BLaER1 treated with 17β-estradiol and CSF1 and Interleukin-3, amounts not matched to agents 10 nM and 100 nM (cell line): ENCODE measurements at regions not wholly inside any gene's neighbourhood (a gene's known extent, or its start where the extent isn't known, plus 50 kb on each side); places are given as distances from the start of the nearest gene placed in this dataset.

Experiments used
- H3K27ac ChIP-seq, 11 experiments: shearing (Covaris generic); formaldehyde crosslinking; 2 replicates each; pipeline ENCODE4 v1.8.1; 2022
- H3K27me3 ChIP-seq, 11 experiments: shearing (Covaris generic); formaldehyde crosslinking; 2 replicates each; pipeline ENCODE4 v1.8.1; 2022
- H3K36me3 ChIP-seq, 11 experiments: shearing (Covaris generic); formaldehyde crosslinking; 2 replicates each; pipeline ENCODE4 v1.8.1; 2022
- H3K4me1 ChIP-seq, 10 experiments: shearing (Covaris generic); formaldehyde crosslinking; 2 replicates each; pipeline ENCODE4 v1.8.1; 2022
- H3K4me2 ChIP-seq, 11 experiments: shearing (Covaris generic); formaldehyde crosslinking; 2 replicates each; pipeline ENCODE4 v1.8.1; 2022
- H3K4me3 ChIP-seq, 10 experiments: shearing (Covaris generic); formaldehyde crosslinking; 2 replicates each; pipeline ENCODE4 v1.8.1; 2022
- H3K9ac ChIP-seq, 11 experiments: shearing (Covaris generic); formaldehyde crosslinking; 2 replicates each; pipeline ENCODE4 v1.8.1; 2022
- H3K9me3 ChIP-seq, 11 experiments: shearing (Covaris generic); formaldehyde crosslinking; replicated peaks in 1 of 11; 2 replicates each; pipeline ENCODE4 v1.8.1; 2022
- H4K20me1 ChIP-seq, 11 experiments: shearing (Covaris generic); formaldehyde crosslinking; 2 replicates each; pipeline ENCODE4 v1.8.1; 2022
- Cebpa-rat ChIP-seq, 11 experiments: shearing (Covaris generic); IDR thresholded peaks; 2 replicates each; pipeline ENCODE4 v1.8.1; 2022

DNA sequence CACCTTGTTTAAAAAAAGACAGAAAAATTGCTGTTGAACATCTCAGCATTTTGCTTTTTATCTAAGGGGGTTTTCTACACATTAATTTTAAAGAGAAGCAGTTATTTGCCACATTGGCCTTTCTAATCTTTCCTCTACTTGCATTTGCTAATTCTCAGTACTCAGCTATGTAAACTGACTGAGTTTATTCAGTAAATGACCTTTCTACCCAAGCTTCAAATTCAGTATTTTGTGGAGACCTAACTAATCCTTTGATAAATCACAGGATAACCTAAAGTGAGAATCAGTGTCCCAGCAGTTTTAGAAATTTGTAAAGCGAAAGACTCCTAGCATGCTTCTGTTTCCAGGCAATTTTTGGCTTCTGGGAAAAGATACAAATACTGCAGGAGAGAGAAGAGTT, 288.4 kb downstream of the ASXL3 start:
- Histone ChIP-seq H4K20me1 (no peaks in the 10 kb centered on the region), H3K27ac (no peak overlapping the region)

DNA sequence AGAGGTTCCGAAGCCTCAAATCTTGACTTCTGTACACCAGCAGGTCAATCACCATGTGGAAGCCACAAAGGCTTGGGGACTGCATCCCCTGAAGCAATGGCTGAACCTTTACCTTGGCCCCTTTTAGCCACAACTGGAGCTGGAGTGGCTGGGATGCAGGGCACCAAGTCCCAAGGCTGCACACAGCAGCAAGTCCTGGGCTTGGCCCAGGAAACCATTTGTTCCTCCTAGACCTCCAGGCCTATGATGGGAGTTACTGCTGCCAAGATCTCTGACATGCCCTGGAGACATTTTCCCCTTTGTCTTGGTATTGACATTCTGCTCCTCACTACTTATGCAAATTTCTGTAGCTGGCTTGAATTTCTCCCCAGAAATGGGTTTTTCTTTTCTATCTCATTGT, 285.9 kb downstream of the ASXL3 start:
- no peak for TF ChIP-seq Cebpa-rat (IDR thresholded peaks at IDR 0.05)
- H3K4me1 ChIP-seq = no peaks in the 10 kb centered on the region
- H4K20me1 ChIP-seq = no peaks in the 10 kb centered on the region
- H3K27me3 ChIP-seq = no peaks in the 10 kb centered on the region
- peaks cover 23 to 81% (median 60%) of the 10 kb centered on the region in 11 experiments for H3K9me3 ChIP-seq
- H3K36me3 ChIP-seq = peaks cover 0 to 37% (median 15%) of the 10 kb centered on the region in 11 experiments; a peak in 16 of 22 replicates
- H3K9ac ChIP-seq = no peak overlapping the region
- H3K4me3 ChIP-seq = peak overlapping the region in 6 of 10 experiments; percentile 22 to 31 (median 27); a peak in 8 of 20 replicates
- H3K4me2 ChIP-seq = no peak overlapping the region
- no peak overlapping the region for H3K27ac ChIP-seq

More for the DNA sequence above, 288.4 kb downstream of the ASXL3 start:
- no peaks in the 10 kb centered on the region for H3K27me3 ChIP-seq
- H3K36me3 ChIP-seq = peaks cover 0 to 37% (median 15%) of the 10 kb centered on the region in 11 experiments; a peak in 16 of 22 replicates
- H3K4me1 ChIP-seq = peaks cover 4 to 23% (median 10%) of the 10 kb centered on the region in 10 experiments; a peak in 19 of 20 replicates
- TF ChIP-seq Cebpa-rat (IDR thresholded peaks at IDR 0.05) = no peak
- H3K4me3 ChIP-seq = no peak overlapping the region
- H3K9me3 ChIP-seq = peaks cover 23 to 67% (median 46%) of the 10 kb centered on the region in 11 experiments
- no peak overlapping the region for H3K4me2 ChIP-seq
- no peak overlapping the region for H3K9ac ChIP-seq

DNA sequence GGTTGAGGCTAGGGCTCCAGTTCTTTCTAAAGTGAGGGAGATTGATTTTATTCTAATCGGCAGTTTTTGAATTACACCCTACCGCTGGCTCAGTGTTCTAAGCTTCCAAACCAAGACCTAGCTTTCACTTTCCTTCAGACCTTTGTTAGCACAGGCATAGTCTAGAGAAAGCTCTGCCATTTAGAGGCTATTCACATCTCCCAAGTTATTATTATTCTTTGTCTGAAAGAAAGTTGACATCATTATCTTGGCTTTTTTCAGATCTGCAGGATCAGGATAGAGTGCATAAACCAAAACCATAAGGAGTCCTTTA, 276.8 kb downstream of the ASXL3 start:
- Histone ChIP-seq H3K4me3 (peak overlapping the region in 9 of 10 experiments; percentile 5 to 63 (median 49); a peak in 16 of 20 replicates), H3K4me2 (peak overlapping the region; percentile 51 to 76 (median 65); a peak in 21 of 22 replicates), H3K4me1 (peaks cover 7 to 39% (median 19%) of the 10 kb centered on the region in 10 experiments; a peak in 17 of 20 replicates), H3K27me3 (no peaks in the 10 kb centered on the region), H3K36me3 (no peaks in the 10 kb centered on the region; a peak in 1 of 22 replicates), H3K27ac (peak overlapping the region in 8 of 11 experiments; percentile 25 to 79 (median 68); a peak in 15 of 22 replicates), H3K9ac (peak overlapping the region in 9 of 11 experiments; percentile 5 to 68 (median 54); a peak in 16 of 22 replicates), H4K20me1 (no peaks in the 10 kb centered on the region), H3K9me3 (peaks cover 0 to 26% (median 6%) of the 10 kb centered on the region in 11 experiments; a peak in 16 of 22 replicates)
- no peak for TF ChIP-seq Cebpa-rat (IDR thresholded peaks at IDR 0.05)

DNA sequence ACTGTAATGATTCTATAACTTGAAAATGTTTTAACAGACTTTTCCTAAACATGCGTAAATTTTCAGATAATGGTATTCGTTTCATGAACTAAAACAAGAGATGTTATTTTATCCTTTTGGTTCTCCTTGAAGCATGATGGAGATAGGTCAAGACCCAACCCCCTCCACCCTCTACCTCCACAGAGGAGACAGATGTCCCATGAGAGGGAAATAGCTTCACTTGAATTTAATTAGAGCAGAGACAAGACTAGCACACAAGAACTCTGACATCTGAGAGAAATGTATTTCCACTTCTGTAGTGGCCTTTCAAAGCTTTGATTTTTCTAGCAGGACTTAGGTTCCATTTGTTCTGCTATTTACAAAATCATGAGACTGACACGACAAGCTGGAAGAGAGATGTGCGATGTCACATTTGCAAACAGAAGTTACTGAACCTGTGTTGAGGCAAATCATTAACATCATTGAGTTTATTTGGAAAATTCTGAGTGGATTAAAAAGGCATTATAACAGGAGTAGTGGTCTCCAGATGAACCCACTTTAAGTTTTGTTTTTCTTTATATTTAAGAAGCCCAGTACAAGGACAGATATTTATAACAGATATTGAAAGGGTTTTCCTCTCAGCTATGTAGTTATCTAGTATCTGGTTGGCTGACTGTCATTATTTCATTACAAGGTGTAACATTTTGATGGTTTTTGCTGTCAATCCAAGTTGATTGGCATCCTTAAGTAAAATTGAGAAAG, 276.2 kb downstream of the ASXL3 start:
- peaks cover 8 to 44% (median 22%) of the 10 kb centered on the region in 10 experiments; a peak in 17 of 20 replicates for H3K4me1 ChIP-seq
- peak overlapping the region in 8 of 11 experiments; percentile 25 to 79 (median 68); a peak in 15 of 22 replicates for H3K27ac ChIP-seq
- no peaks in the 10 kb centered on the region for H4K20me1 ChIP-seq
- peaks cover 0 to 21% (median under 1%) of the 10 kb centered on the region in 11 experiments; a peak in 8 of 22 replicates for H3K9me3 ChIP-seq
- no peak for TF ChIP-seq Cebpa-rat (IDR thresholded peaks at IDR 0.05)
- peak overlapping the region in 9 of 11 experiments; percentile 5 to 68 (median 54); a peak in 16 of 22 replicates for H3K9ac ChIP-seq
- H3K36me3 ChIP-seq = no peaks in the 10 kb centered on the region; a peak in 1 of 22 replicates
- H3K27me3 ChIP-seq = no peaks in the 10 kb centered on the region
- H3K4me2 ChIP-seq = peak overlapping the region; percentile 51 to 76 (median 65); a peak in 21 of 22 replicates
- H3K4me3 ChIP-seq = peak overlapping the region in 9 of 10 experiments; percentile 5 to 63 (median 49); a peak in 16 of 20 replicates

DNA sequence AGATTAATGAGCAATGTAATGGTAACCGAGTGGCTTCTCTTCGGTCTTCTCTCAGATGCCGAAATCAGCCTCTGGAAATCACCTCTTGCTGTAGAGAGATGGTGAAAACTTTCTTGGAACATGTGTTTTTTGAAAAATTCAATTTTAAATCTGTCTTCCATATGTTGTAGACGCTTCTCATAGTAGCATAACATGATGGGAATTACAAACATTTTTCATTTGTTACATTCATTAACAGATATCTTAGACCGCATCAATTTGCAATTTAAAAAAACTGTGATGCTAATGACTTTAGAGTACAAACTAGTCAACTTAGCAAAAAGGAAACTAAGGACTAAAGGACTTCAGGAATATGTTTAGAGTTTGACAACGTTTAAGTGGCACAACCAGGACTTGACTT, 275.2 kb downstream of the ASXL3 start:
- Histone ChIP-seq H3K4me1 (peaks cover 8 to 50% (median 25%) of the 10 kb centered on the region in 10 experiments; a peak in 17 of 20 replicates), H4K20me1 (no peaks in the 10 kb centered on the region), H3K27ac (peak overlapping the region in 8 of 11 experiments; percentile 43 to 79 (median 70); a peak in 16 of 22 replicates), H3K9ac (peak overlapping the region in 9 of 11 experiments; percentile 22 to 78 (median 68); a peak in 16 of 22 replicates), H3K9me3 (peaks cover 0 to 13% (median 0%) of the 10 kb centered on the region in 11 experiments; a peak in 4 of 22 replicates), H3K4me3 (peak overlapping the region in 8 of 10 experiments; percentile 16 to 63 (median 46); a peak in 13 of 20 replicates), H3K4me2 (peak overlapping the region; percentile 52 to 80 (median 70); a peak in 21 of 22 replicates), H3K27me3 (no peaks in the 10 kb centered on the region), H3K36me3 (no peaks in the 10 kb centered on the region; a peak in 1 of 22 replicates)
- TF ChIP-seq Cebpa-rat (IDR thresholded peaks at IDR 0.05) = no peak

DNA sequence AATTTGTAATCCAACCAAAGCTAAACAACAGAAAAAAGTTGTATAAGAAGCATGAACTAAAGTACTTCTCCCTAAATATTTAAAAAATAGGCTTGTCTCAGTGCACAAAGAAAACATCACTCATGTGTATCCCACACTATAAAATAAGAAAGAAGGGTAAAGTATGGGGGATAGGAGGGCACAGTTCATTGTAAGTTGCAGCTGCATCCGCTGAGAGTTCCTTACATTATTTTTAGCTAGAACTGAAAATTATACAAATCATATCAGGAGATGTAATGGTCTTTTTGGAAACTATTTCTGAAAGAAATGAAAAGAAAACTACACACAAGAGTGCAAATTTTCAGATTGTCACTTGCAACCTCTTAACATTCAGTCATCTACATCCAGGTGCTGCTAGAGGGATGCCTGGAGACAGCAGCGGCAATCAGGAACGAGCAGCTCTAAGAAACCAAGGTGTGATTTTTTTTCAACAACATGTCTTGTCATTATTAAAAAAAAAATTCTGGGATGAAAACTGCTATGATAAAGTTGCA, 273.6 kb downstream of the ASXL3 start:
- Histone ChIP-seq H3K36me3 (no peaks in the 10 kb centered on the region), H3K4me3 (peak overlapping the region in 7 of 10 experiments; percentile 38 to 63 (median 47); a peak in 13 of 20 replicates), H3K27me3 (no peaks in the 10 kb centered on the region), H3K9me3 (peaks cover 0 to 9% (median 3%) of the 10 kb centered on the region in 11 experiments; a peak in 9 of 22 replicates), H3K9ac (peak overlapping the region in 9 of 11 experiments; percentile 22 to 78 (median 68); a peak in 16 of 22 replicates), H3K27ac (peak overlapping the region in 8 of 11 experiments; percentile 43 to 79 (median 70); a peak in 16 of 22 replicates), H4K20me1 (no peaks in the 10 kb centered on the region), H3K4me2 (peak overlapping the region; percentile 34 to 76 (median 70); a peak in 20 of 22 replicates), H3K4me1 (peaks cover 8 to 53% (median 25%) of the 10 kb centered on the region in 10 experiments; a peak in 17 of 20 replicates)
- TF ChIP-seq Cebpa-rat (IDR thresholded peaks at IDR 0.05) = no peak

DNA sequence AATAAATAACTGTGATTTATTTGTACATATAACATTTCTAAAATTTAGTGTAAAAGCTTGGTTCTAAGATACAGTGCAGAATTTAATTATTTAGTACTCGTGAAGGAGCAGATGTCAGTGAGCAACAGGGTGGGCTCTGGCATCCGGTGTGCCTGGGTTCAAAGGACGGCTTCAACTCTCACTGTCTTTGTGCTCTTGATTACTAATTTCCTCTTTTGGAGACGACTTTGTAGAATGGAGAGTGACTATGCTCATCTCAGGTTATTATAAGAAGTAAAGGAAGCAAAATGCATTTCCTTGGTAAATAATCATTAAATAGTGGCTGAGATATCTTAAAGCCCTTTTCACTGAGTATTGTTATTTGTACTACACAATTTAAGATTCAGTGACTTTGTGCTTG, 271.7 kb downstream of the ASXL3 start:
- Histone ChIP-seq H3K27ac (peak overlapping the region in 6 of 11 experiments; percentile 32 to 79 (median 70); a peak in 12 of 22 replicates), H3K36me3 (no peaks in the 10 kb centered on the region), H3K9me3 (peaks cover 0 to 22% (median 6%) of the 10 kb centered on the region in 11 experiments; a peak in 9 of 22 replicates), H3K4me3 (no peak overlapping the region), H3K4me2 (peak overlapping the region in 10 of 11 experiments; percentile 9 to 76 (median 44); a peak in 14 of 22 replicates), H4K20me1 (no peaks in the 10 kb centered on the region), H3K9ac (peak overlapping the region in 1 of 11 experiments; percentile 4; a peak in 1 of 22 replicates), H3K4me1 (peaks cover 8 to 42% (median 23%) of the 10 kb centered on the region in 10 experiments; a peak in 17 of 20 replicates), H3K27me3 (no peaks in the 10 kb centered on the region)
- TF ChIP-seq Cebpa-rat (IDR thresholded peaks at IDR 0.05) = no peak

DNA sequence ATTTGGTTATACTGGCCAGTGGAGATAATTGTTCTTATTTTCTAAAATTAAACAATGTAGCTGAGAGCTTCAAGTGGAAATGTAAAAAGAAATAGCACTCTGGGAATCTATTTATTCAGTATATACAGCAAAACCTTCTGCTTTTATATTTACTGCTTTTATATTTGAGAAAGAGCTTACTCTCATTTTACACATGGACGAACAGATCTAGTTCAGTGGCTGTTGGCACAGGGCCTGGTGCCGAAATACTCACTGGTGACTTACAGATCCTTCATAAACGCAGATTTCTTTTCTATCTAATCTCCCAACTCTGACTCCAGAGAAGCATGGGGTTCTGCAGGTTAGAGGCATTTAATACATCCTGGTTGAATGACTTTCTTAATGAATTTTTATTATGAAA, 266.2 kb downstream of the ASXL3 start:
- Histone ChIP-seq H3K9ac (no peak overlapping the region), H4K20me1 (no peaks in the 10 kb centered on the region), H3K27me3 (no peaks in the 10 kb centered on the region), H3K4me2 (peak overlapping the region in 5 of 11 experiments; percentile 9 to 38 (median 27); a peak in 8 of 22 replicates), H3K36me3 (no peaks in the 10 kb centered on the region), H3K27ac (no peak overlapping the region), H3K4me1 (peaks cover 0 to 53% (median 11%) of the 10 kb centered on the region in 10 experiments; a peak in 11 of 20 replicates), H3K9me3 (peaks cover 0 to 22% (median 6%) of the 10 kb centered on the region in 11 experiments; a peak in 9 of 22 replicates), H3K4me3 (no peak overlapping the region)
- no peak for TF ChIP-seq Cebpa-rat (IDR thresholded peaks at IDR 0.05)
